Glomerular visceral epithelial cell (primary cell): ENCODE measurements at regions not wholly inside any gene's neighbourhood (a gene's known extent, or its start where the extent isn't known, plus 50 kb on each side); places are given as distances from the start of the nearest gene placed in this dataset.

Experiments
- DNase-seq: peaks from one replicate; pipeline ENCODE4 v3.0.0-alpha.2; 2016; ENCODE audit errors: extremely low spot score

DNA sequence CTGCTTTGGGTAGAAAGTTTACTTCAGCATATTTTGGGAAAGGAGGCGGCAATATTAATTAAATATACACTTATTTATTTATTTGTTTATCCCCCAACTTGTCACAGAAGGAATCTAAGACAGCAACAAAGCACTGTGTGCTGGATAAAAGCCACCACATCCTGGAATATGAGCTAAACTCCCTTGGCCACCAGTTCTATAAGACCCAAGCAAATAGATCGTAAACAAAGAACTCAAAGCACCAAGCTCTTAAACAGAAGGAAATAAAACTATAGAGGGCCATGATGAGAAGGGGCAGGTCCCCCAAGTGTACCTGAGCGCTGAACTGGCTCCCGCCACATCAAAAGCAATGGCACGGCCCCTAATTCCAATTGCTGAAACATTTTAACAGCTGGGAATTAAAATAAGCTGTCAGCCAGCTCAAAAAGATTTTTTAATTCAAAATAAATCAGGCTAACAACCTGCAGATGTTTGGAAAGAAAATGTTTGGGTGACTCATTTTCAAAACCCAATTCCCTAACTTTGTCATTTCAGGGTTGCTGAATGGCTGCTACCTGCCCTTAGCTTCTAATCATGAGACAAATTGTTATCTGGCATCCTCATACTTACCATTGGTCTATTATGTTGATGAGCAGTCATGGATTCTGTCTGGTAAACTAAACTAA is 127.1 kb downstream of the SLC30A10 start:
- no peak for DNase-seq

DNA sequence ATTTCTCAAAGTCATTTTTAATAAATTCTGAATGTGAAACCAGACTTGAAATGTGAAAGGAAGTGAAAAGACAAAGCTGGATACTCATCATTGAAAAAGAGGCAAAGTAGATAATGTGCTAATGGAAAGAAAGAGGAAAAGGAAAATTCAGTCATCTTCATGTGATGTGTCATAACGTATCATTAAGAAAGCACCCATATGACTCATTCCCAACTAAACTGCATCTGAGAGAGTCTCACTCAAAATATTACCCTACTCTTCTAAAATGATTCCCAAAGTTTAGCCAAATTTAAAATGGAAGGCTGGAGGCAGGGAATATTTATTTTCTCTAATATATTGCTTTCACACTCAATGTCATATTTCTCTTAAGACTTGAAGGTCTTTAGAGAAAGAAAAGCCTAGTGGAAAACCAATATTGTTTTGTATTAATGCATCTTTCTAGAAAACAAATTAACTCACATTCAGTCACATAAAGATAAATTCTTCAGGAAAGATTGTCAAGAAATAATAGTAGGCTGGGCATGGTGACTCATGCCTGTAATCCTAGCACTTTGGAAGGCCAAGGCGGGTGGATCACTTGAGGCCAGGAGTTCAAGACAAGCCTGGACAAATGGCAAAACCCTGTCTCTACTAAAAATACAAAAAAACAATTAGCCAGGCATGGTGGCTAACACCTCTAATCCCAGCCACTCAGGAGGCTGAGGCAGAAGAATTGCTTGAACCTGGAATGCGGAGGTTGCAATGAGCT is 129.9 kb downstream of the SLC30A10 start:
- peak; percentile 10 for DNase-seq

DNA sequence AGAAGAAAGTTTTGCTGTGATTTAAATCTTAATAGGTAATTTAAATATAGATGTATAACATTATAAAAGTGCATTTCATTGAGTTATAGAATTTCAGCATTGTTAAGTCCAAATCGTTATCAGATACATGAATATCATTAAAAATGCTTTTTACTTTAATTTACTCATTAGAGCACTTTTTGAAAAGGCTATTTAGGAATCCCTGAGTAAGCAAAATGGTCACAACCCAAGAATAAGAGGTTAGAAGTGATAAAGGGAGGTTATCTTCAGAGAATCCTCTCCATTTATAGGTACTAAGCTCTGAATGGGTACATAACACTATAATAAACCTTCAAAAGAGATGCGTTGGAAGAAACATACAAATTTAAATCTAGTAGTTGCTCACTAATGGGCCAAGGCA is 130.7 kb downstream of the SLC30A10 start:
- DNase-seq = no peak

DNA sequence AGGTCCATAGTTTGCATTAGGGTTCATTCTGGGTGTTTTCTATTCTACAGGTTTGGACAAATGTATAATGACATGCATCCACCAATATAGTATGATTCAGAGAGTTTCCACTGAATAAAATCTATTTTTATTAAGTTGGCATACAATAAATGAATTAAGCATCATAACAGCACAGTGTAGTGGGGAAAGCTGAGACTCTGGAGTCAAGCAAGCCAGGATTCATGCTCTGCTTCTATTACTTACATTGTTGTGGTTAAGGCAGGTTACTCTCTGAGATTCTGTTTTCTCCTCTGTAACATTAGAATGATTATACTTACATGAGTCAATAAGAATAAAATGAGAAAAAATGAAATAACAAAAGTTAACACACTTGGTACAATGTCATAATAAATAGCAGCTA is 131.3 kb downstream of the SLC30A10 start:
- DNase-seq = no peak

DNA sequence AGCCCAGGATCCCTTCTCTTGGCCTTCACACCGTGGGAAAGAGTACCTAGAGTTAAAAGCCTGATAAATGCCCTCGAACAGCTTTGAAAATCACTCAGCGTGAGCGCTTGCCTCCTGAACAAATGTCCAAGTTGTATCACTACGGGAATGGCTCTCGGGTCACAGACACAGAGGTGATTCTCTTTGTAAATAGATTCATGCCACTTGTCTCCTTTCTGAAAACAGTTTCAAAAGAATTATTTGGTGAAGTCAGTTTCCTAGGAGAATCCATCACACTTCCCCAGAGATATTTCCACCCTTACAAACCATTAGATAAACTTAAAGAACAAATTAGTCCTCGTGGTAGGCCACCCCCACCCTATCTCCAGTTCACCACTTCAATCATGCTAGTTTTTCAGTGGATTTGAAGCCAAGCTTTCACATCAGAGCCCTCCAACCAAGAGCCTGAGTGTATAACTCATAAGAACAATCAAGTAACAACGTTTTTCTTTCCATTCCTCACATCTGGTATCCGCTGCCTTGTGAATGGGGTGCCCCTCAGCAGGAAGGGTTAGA is 132.9 kb downstream of the SLC30A10 start:
- DNase-seq = no peak

DNA sequence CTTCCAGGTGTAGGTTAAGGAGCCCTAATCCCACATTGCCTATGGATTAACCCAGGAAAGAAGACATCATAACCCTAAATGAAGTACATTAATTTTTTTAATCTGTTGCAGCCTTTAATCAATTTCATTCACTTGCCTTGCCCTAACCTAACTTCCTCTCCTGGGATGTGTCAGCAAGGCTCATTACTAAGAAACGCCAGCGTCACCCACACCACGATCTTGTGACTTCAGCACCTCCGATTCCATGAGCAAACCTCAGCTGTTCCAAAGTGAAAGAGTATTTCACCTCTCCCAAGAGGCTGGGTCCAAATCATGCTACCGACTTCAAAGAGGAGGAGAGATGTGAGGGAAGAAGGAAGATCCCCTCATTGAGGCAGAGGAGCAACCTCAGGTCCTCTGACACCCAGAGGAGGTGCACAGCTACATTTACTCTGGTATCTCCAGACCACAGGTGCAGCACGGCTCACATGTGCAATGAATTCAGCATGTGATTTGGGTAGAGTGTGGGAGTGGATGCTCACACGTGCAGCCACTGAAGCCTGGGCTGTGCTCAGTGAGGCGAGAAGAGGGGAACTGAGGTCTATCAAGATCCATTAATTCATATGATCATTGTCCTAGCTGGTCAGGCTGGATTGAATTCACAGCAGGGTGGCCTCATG is 134.1 kb downstream of the SLC30A10 start:
- no peak for DNase-seq

DNA sequence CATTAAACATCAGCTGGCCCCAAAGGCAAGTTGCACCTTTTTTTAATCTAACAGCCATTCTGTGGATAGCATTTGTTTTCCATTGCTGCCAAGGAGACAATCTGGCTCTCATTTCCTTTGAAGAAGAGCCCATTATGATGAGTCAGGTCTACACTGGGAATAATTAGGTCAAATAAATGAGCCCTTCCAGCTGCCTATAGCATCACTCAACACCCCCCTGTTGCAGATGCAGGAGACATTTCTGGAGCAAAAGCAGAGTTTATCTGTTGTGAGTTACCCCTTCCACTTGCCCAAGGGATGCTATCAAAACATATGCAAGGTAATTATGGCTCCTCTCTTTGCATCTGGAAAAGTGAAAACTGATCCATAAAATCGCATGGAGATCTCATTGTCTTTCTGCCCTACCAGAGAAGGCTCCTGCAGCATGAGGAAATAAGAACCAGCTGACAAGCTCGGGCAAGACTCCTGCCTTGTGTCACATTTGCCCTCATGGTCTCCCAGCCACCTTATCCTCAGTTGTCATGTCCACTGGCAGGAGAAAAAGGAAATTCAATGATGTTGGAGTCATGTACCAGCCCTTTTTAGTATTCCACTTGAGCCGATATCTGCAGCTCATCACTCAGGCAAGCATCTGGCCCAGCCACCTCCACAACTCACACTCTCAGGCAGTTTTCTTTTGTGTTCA is 135.9 kb downstream of the SLC30A10 start:
- DNase-seq = no peak

DNA sequence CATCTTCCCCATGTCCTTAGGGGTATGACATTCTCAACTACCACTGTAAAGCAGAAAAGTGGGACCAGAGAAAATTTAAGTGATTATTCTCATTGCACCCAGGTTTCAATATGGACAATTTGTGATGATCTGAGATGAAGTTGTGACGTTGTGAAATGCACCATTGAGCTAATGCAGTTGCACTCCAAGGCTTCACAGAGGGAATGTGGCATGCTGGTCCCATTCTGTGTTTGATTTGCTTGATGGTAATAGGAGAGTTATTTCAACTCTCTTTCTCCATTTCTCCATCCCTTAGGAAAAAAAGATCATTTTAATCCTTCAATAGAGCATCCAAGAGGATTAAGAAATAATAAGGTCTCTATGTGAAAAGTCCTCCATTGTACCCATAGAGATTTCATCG is 136.6 kb downstream of the SLC30A10 start:
- no peak for DNase-seq

DNA sequence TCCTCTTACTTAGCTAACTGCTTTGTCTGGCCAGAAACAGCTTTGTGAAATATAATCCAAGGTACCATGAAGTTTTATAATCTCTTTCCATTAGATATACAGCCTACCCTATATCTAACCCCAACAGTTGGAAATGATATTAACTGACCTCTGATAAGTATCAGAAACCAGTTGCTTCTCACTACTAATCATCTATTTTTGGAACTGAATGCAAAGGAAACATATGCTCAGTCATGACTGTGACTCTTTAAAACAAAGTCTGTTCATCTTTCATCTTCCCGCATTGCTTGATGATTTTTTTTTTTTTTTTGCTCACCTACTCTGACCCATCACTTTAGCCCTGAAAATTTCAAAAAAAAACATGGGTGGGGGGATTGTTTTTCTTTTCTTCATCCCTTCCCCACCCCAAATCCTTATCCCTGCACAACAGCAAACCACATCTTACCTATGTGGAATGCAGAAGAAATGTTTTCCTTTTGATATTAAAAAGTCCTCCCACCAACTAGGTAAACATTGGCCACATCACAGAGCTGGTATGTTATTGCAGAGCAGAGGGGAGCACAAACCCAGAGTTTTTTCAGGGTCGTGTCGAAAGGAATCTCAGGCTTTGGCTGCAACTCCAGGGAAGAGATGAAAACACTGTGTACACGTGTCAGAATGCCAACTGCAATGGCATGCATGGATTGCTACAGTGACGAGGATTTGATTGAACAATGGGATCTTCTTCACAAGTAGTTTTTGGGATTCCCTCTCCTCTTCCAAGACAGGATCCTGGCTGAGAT is 137.3 kb downstream of the SLC30A10 start:
- no peak for DNase-seq

DNA sequence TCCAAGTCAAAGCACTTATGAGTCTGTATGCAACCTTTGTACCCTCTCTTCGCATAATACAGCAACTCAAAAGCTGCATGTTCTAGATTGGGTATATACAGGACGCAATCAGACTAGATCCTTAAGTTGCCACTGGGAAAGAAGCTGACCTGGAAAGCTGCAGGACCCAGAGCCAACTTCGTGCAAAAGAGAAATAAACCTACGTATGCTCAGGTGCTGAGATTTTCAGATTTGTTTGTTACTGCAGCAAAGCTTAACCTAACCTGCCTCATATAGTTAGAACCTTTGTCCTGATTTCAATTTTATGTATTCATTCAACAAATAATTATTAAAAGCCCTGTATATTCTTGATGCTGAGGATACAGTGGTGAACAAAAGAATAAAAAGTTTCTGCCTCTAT is 139.7 kb downstream of the SLC30A10 start:
- no peak for DNase-seq

DNA sequence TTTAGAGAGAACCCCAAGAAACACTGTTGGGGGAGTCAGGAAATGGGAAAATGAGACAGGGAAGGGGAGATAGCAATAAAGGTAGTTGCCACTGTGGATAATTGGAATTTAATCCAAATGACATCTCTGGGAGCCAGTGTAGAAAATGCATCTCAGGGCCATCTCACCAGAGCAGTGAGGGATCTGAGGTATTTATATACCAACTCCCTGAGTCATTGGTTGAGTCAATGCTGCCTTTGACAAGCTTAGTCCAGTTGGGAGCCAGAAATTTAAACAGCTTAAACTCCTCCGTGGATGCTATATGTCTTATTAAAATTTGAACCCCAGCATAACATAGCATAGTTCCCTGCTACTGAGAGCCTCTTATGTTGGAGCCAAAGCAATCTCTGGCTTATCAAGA is 140.3 kb downstream of the SLC30A10 start:
- no peak for DNase-seq

DNA sequence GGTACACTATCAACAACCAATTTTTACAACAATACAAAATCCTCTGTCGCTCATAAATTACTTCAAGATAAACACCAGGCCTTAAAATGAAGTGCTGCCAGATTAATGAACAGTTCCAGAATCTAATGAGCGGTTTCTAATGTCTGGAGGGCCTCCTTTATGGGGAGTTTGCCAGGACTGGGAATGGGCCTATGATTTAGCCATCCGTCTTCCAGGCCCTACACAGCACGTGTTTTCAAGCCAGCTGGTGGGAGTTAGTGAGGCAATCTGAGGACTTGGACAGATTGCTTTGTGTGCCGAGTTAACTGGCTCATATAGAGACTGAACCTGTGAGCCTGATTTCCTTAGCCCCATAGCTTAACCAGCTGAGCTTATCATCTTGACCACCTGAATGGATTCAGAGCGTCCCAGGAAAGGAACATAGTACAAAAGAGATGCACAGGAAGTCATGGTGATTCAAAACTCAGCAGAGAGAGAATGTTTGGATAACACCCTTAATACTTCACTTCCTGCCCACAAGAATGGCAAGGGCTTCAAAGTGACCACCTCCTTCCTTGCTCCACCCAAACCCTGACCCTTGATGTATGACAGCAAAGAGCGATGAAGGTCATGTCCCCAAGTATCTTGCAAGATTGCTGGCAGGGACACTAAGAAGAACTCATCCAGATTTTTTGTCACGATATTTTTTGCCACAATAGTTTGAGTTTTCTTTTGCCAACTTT is 143.5 kb downstream of the SLC30A10 start:
- no peak for DNase-seq

DNA sequence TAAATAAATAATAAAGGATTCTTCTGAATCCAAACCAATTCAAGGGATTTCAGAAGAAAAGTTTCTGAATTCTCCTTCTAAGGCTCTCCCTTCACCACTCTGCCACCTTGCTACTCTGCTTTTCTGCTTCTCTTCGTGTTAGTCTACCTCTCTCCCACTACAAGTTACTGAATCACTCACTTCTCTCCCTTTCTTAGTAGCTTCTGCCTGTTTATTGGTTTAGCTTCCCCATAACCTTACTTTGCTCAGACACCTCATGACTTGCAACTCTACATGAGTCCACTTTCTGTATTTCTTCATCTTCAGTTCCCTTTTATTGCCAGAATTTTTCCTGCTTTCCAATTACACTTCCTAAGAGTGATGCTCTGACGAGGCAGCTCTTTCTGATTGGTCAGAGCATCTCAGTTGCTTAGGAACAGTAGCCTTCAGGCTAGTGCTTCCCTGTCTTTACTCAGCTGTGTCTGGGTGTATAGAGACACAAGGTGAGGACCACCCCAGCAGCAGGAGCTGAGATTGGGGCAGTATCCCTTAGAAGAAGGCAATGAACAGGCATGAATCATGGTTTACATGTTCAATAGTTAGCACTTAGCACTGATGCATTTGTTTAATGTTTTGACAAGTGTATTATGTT is 144.6 kb downstream of the SLC30A10 start:
- DNase-seq = no peak

DNA sequence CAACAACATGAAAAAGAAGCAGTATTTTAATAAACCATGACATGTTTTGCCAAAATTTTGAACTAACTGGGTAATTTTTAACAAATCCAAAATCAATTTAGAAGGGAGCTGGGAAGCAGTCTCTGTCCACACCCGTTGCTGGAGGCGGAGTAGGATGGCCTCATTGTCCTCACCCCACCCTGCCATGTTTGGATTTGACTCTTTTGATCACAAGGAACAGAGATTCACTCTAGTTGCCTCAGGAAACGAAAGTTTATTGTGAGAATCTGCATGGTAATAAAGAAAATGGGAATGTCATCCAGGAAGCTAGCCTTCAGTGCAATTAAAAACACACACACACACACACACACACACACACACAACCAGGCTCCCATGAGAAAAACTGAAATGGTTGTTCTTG is 145.4 kb downstream of the SLC30A10 start:
- DNase-seq = no peak

DNA sequence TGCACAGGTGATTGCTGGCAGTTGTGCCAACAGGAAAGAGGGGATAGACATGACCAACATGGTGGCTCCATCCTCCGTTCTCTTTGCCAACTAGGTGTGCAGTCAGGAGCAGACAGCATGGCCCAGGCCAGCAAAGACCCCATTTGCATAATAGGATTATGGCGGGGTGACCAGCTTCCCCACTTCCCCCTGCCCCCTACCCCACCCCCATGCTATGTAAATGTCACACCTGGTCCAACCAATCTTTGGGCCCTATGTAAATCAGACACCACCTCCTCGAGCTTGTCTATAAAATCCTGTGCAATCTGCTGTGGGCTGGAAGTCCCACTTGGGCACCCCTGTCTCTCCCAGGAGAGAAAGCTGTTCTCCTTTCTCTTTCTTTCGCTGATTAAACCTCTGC is 146.0 kb downstream of the SLC30A10 start:
- no peak for DNase-seq

DNA sequence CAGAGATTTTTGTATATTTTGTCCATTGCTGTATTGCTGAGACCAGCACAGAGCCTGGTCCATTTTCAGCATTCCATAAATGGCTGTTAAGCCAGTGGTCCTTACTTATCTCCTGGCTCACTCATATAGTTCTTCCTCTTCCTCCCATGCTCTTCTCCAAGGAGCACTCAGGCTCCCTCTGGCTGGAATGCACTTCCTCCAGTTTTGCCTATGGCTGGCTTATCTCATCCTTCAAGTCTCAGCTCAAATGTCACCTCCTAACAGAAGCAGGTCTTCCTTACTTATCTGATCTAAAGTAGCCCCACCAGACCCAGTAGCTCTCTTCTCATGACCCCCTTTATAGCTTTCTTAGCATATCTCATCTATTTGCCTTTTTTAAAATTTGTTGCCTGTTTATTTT is 146.9 kb downstream of the SLC30A10 start:
- DNase-seq = no peak

DNA sequence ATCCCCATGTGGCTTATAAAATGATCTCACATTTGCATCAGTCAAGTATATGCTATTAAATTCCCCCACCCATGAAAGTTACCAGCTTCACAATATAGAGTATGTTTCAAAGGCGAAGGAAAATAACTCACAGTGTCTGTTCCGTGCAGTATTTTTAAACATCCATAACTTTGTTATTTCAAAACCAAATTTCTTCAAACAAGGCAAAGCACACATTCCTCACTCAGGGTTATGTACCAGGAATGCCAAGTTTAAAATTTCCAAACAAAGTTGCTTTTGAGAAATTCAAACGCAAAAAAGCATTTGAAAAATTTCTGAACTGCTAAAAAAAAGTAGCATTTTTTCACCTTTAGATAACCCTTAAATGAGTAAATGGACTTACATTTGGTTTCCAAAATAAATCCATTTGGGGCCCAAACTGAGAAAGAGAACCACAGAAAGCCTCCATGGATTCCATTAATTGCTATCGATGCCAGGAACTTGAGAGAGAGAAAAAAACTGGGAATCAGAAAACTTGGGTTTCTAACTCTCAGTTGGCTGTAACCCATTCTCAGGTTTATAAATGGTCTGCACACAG is 149.5 kb downstream of the SLC30A10 start:
- DNase-seq = no peak

DNA sequence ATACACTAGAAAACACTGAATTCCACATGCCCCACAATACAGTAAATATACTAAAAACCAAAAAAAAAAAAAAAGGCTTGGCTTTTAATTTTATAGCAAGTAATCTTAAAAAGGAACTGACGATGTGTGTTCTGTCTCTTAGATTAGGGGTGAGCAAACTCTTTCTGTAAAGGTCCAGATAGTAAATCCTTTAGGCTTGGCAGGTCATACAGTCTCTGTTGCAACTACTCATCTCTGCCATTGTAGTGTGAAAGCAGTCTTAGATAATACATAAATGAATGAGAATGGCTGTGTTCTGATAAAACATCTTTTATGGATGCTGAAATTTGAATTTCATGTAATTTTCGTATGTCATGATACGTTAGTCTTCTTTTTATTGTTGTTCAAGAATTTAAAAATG is 150.2 kb downstream of the SLC30A10 start:
- DNase-seq = no peak

DNA sequence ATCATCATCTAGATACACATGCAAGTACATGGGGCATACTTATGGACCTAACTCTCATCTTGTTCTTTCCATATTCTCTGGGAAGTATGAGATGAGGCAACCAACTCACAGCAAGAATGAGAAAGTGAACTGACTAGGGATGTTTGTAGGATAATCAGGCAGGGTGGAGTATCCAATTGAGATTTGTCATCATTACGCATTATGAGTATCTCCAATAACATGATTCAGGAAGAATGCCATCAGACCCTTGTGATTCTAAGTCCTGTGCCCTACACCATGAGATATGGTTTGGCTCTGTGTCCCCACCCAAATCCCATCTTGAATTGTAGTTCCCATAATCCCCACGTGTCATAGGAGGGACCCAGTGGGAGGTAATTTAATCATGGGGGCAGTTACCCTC is 154.0 kb downstream of the SLC30A10 start:
- no peak for DNase-seq

DNA sequence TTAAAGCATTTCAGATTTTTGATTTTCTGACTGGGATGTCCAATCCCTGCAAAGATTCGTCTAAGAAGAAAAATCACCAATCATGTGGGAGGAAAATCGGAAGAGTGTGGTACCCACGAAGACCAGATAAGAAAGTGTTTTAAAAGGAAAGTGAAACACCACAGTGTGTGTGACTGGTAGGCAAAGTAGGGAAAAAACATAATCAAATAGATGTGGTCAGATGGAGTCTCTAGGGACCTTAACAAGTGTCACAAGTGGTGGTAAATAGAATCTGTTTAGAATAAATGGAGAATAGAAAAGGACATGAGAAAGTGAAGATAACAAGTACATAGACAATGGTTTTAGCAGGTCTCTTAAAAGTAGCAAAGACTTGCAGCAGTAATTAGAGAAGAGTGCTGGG is 154.6 kb downstream of the SLC30A10 start:
- no peak for DNase-seq
